Astrocyte (in vitro differentiated cells and primary cell): ENCODE measurements at regions not wholly inside any gene's neighbourhood (a gene's known extent, or its start where the extent isn't known, plus 50 kb on each side); places are given as distances from the start of the nearest gene placed in this dataset.
"Not testable (repeated sequence)": the region's sequence is repeated elsewhere in the genome, so short reads cannot be mapped to it uniquely, and the experiment has no call there.

ENCODE experiments used
- DNase-seq: peaks from one replicate; pipeline ENCODE4 v3.0.0-alpha.2; 2010; ENCODE audit warnings: low read depth
- FAIRE-seq: peaks from 2 replicates; lab custom pipeline; 2011; peaks lifted over from hg19 to GRCh38; lab: Jason Lieb, UNC
- H2AFZ ChIP-seq: 2 replicates; pipeline ENCODE4 v1.6.0; 2012; ENCODE audit warnings: low read depth, low read length, inconsistent platforms
- H3K27ac ChIP-seq: 2 replicates; pipeline ENCODE4 v1.5.1; 2011; ENCODE audit warnings: low read depth, low read length, inconsistent platforms
- H3K27me3 ChIP-seq: 2 replicates; pipeline ENCODE4 v1.6.0; 2011; ENCODE audit warnings: low read length, inconsistent platforms; ENCODE audit not compliant: insufficient read depth
- H3K36me3 ChIP-seq: 2 replicates; pipeline ENCODE4 v1.5.1; 2011; ENCODE audit warnings: low read length, inconsistent platforms; ENCODE audit not compliant: insufficient read depth
- H3K4me1 ChIP-seq: 2 replicates; pipeline ENCODE4 v1.5.1; 2011; ENCODE audit warnings: low read length, inconsistent platforms; ENCODE audit not compliant: insufficient read depth
- H3K4me2 ChIP-seq: 2 replicates; pipeline ENCODE4 v1.6.0; 2012; ENCODE audit warnings: low read length, inconsistent platforms
- H3K4me3 ChIP-seq: 2 replicates; pipeline ENCODE4 v1.5.1; 2011; ENCODE audit warnings: low read depth, mild to moderate bottlenecking, low read length, inconsistent platforms; ENCODE audit not compliant: insufficient read depth
- H3K79me2 ChIP-seq: 2 replicates; pipeline ENCODE4 v1.6.0; 2012; ENCODE audit warnings: mild to moderate bottlenecking, low read length, inconsistent platforms; ENCODE audit not compliant: insufficient read depth
- H3K9ac ChIP-seq: 2 replicates; pipeline ENCODE4 v1.6.0; 2012; ENCODE audit warnings: mild to moderate bottlenecking, low read length, inconsistent platforms
- H3K9me3 ChIP-seq: 2 replicates; pipeline ENCODE4 v1.5.1; 2012; ENCODE audit warnings: low read depth, mild to moderate bottlenecking, low read length, inconsistent platforms; ENCODE audit not compliant: insufficient read depth
- H4K20me1 ChIP-seq: 2 replicates; pipeline ENCODE4 v1.6.0; 2012; ENCODE audit warnings: low read length, inconsistent platforms; ENCODE audit not compliant: insufficient read depth
- H3K27ac Mint-ChIP-seq: one replicate; pipeline ENCODE4 v1.8.0; 2021; ENCODE audit warnings: mild to moderate bottlenecking, mixed read lengths; ENCODE audit not compliant: unreplicated experiment
- H3K27me3 Mint-ChIP-seq: one replicate; pipeline ENCODE4 v1.8.0; 2021; ENCODE audit warnings: low read depth, mixed read lengths; ENCODE audit not compliant: unreplicated experiment
- H3K36me3 Mint-ChIP-seq: one replicate; pipeline ENCODE4 v1.8.0; 2021; ENCODE audit warnings: low read depth, mixed read lengths; ENCODE audit not compliant: unreplicated experiment
- H3K4me1 Mint-ChIP-seq: one replicate; pipeline ENCODE4 v1.8.0; 2021; ENCODE audit warnings: low read depth, mixed read lengths; ENCODE audit not compliant: unreplicated experiment
- H3K4me3 Mint-ChIP-seq: one replicate; pipeline ENCODE4 v1.8.0; 2021; ENCODE audit warnings: mild to moderate bottlenecking, moderate library complexity, mixed read lengths; ENCODE audit not compliant: unreplicated experiment
- H3K9me3 Mint-ChIP-seq: one replicate; pipeline ENCODE4 v1.8.0; 2021; ENCODE audit warnings: mild to moderate bottlenecking, mixed read lengths; ENCODE audit not compliant: unreplicated experiment
- CTCF ChIP-seq: IDR thresholded peaks from 2 replicates; pipeline ENCODE4 v1.5.1; 2011; ENCODE audit warnings: low read depth, mild to moderate bottlenecking, inconsistent platforms, low read length, moderate library complexity; ENCODE audit not compliant: insufficient read depth
- EZH2 ChIP-seq: IDR thresholded peaks from 2 replicates; pipeline ENCODE4 v1.6.1; 2012; ENCODE audit warnings: mild to moderate bottlenecking, low read length, inconsistent platforms; ENCODE audit not compliant: insufficient read depth

DNA sequence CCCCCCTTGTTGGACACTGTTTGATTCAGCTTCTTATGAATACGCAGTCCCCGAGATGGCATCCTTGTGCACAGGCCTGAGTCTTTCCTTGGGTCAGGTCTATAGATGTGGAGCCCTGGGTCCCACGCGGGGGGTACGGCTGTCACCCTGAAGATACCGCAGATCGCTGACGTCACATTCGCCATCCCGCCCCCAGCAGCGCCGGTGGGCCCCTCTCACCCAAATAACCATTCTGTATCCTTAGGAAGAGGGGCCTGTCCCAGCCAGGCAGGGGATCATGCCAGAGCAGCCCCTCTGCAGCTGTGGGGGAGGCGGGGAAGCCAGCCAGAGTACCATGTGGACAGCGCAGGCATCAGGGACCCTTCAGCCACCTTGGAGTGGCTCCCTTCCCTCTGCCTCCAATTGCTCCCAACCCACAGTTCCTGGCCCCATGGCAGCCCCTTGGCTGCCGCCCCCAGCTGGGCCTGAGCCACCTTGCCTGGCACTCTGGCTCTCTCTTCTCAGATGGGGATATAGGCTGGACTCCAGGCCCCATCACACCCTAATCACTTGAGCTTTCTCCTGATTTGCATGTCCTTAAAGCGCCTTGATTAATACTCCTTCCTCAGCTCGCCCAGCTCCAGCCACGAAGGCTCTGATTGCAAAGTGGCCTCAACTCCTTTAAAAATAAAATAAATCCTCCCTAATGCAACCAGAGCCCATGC lies 189.8 kb downstream of the C9orf50 start:
- no peaks in the 10 kb centered on the region for H3K4me1 ChIP-seq

DNA sequence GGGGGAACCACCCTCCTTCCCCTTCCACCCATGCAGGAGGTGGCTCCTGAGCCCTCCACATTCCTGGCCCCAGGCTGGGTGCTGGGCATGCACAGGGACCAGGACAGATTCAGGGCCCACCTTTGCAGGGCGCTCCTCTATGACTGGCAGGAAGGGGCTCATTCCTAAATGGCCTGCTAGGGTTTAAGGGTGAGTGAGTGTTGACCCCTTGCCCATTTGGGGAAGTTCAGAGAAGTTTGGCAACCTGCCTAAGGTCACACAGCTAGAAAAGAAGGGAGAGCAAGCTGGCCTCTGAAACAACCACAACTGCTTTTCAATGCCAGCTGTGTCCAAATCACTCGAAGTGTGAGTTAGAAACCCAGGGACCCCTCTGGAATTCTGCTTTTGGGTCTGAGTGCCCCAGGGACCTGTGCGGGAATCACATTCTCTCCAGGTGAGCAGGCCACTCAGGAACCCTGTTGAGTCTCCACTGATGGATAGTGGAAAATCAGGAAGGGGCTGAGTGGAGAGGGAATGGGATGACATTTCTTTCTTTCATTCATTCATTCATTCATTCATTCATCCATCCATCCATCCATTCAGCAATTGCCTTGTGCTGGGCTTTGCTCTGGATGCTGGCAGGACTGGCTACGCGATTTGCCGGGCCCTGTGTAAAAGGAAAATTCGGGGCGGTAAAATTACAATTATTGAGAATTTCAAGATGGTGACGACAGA lies 191.9 kb downstream of the C9orf50 start:
- Histone ChIP-seq H2AFZ (no peak overlapping the region), H3K9me3 (no peaks in the 10 kb centered on the region), H3K36me3 (no peaks in the 10 kb centered on the region), H3K27ac (no peak overlapping the region), H3K4me2 (no peak overlapping the region), H4K20me1 (no peaks in the 10 kb centered on the region), H3K4me1 (no peaks in the 10 kb centered on the region), H3K79me2 (no peaks in the 10 kb centered on the region), H3K9ac (no peak overlapping the region), H3K27me3 (peaks cover 2% of the 10 kb centered on the region), H3K4me3 (no peak overlapping the region)
- H3K4me3 Mint-ChIP-seq, result no peak overlapping the region
- no peak overlapping the region for H3K27ac Mint-ChIP-seq
- H3K27me3 Mint-ChIP-seq, result peaks cover 66% of the 10 kb centered on the region
- H3K9me3 Mint-ChIP-seq, result peaks cover 7% of the 10 kb centered on the region
- TF ChIP-seq CTCF, result no peak
- TF ChIP-seq EZH2, result no peak
- no peaks in the 10 kb centered on the region for H3K36me3 Mint-ChIP-seq
- FAIRE-seq (no peak), DNase-seq (no peak)
- no peaks in the 10 kb centered on the region for H3K4me1 Mint-ChIP-seq

More for the DNA sequence above, 189.8 kb downstream of the C9orf50 start:
- Histone ChIP-seq H3K9me3 (no peaks in the 10 kb centered on the region), H2AFZ (no peak overlapping the region), H3K79me2 (no peaks in the 10 kb centered on the region), H3K4me3 (no peak overlapping the region), H4K20me1 (no peaks in the 10 kb centered on the region), H3K27ac (no peak overlapping the region), H3K9ac (no peak overlapping the region), H3K36me3 (no peaks in the 10 kb centered on the region), H3K27me3 (peaks cover 2% of the 10 kb centered on the region), H3K4me2 (no peak overlapping the region)
- H3K27ac Mint-ChIP-seq, result peak overlapping the region; percentile 58
- peaks cover 10% of the 10 kb centered on the region for H3K9me3 Mint-ChIP-seq
- no peak for FAIRE-seq
- no peaks in the 10 kb centered on the region for H3K36me3 Mint-ChIP-seq
- peak overlapping the region; percentile 35 for H3K4me3 Mint-ChIP-seq
- TF ChIP-seq CTCF (no peak), EZH2 (no peak)
- no peaks in the 10 kb centered on the region for H3K4me1 Mint-ChIP-seq
- no peak for DNase-seq
- peaks cover 72% of the 10 kb centered on the region for H3K27me3 Mint-ChIP-seq

GRCh38 chr9:129427149-129427548 lies 193.8 kb downstream of the C9orf50 start:
- DNase-seq (no peak), FAIRE-seq (no peak)
- Histone ChIP-seq H3K27me3 (peaks cover 2% of the 10 kb centered on the region), H3K4me1 (no peaks in the 10 kb centered on the region), H3K4me3 (no peak overlapping the region), H3K9me3 (no peaks in the 10 kb centered on the region), H3K27ac (no peak overlapping the region), H3K9ac (no peak overlapping the region), H3K79me2 (no peaks in the 10 kb centered on the region), H4K20me1 (no peaks in the 10 kb centered on the region), H3K4me2 (no peak overlapping the region), H3K36me3 (no peaks in the 10 kb centered on the region), H2AFZ (no peak overlapping the region)
- Mint-ChIP-seq H3K27ac (no peak overlapping the region), H3K9me3 (peaks cover 7% of the 10 kb centered on the region), H3K27me3 (peaks cover 53% of the 10 kb centered on the region), H3K4me3 (no peak overlapping the region), H3K36me3 (no peaks in the 10 kb centered on the region), H3K4me1 (peaks cover 6% of the 10 kb centered on the region)
- TF ChIP-seq EZH2 (no peak), CTCF (no peak)

GRCh38 chr9:129423755-129424154 lies 197.1 kb downstream of the C9orf50 start:
- H3K4me2 ChIP-seq, H3K4me3 Mint-ChIP-seq, H3K4me1 ChIP-seq, H4K20me1 ChIP-seq, H3K9ac ChIP-seq, H3K4me3 ChIP-seq, H3K36me3 ChIP-seq, DNase-seq, H3K79me2 ChIP-seq, H3K9me3 ChIP-seq, H2AFZ ChIP-seq, H3K9me3 Mint-ChIP-seq, H3K4me1 Mint-ChIP-seq, H3K27ac Mint-ChIP-seq, H3K27me3 ChIP-seq, H3K36me3 Mint-ChIP-seq, FAIRE-seq, H3K27ac ChIP-seq: not testable (repeated sequence)
- H3K27me3 Mint-ChIP-seq, result peaks cover 36% of the 10 kb centered on the region
